Keratinocyte (primary cell): ENCODE measurements at regions not wholly inside any gene's neighbourhood (a gene's known extent, or its start where the extent isn't known, plus 50 kb on each side); places are given as distances from the start of the nearest gene placed in this dataset.

Source experiments
- DNase-seq: peaks from one replicate; pipeline ENCODE4 v3.0.0-alpha.2; 2011; ENCODE audit warnings: low read depth, missing footprints, low spot score
- FAIRE-seq: peaks from 2 replicates; lab custom pipeline; 2011; peaks lifted over from hg19 to GRCh38; lab: Jason Lieb, UNC
- H2AFZ ChIP-seq: 2 replicates; pipeline ENCODE4 v1.6.0; 2012; ENCODE audit warnings: low read length, control low read depth, inconsistent platforms; ENCODE audit not compliant: control insufficient read depth
- H3K27ac ChIP-seq: 2 replicates; pipeline ENCODE4 v1.5.1; 2011; ENCODE audit warnings: low read length; ENCODE audit not compliant: control insufficient read depth, insufficient read depth
- H3K27me3 ChIP-seq: 3 replicates; pipeline ENCODE4 v1.6.0; 2011; ENCODE audit warnings: low read length; ENCODE audit not compliant: control insufficient read depth, insufficient read depth; ENCODE audit errors: extremely low read depth
- H3K36me3 ChIP-seq, 2 experiments: 2 replicates in 1 of 2; 3 replicates in 1 of 2; pipeline ENCODE4 v1.5.1; 2011; ENCODE audit warnings: low read length in 2 of 2, mild to moderate bottlenecking in 1 of 2; ENCODE audit not compliant: control insufficient read depth in 2 of 2, insufficient read depth in 2 of 2; ENCODE audit errors: extremely low read depth in 1 of 2
- H3K4me1 ChIP-seq: 3 replicates; pipeline ENCODE4 v1.5.1; 2011; ENCODE audit warnings: low read length; ENCODE audit not compliant: control insufficient read depth, insufficient read depth; ENCODE audit errors: extremely low read depth
- H3K4me2 ChIP-seq: 3 replicates; pipeline ENCODE4 v1.6.0; 2011; ENCODE audit warnings: low read depth, low read length; ENCODE audit not compliant: control insufficient read depth, insufficient read depth; ENCODE audit errors: extremely low read depth
- H3K4me3 ChIP-seq, 3 experiments: fragments of 200-600 bp in 1 of 3; sonication (generic) in 1 of 3; 2 replicates in 2 of 3; 3 replicates in 1 of 3; pipeline ENCODE4 v1.5.1; 2011 to 2016; ENCODE audit warnings: low read length in 3 of 3, mild to moderate bottlenecking in 3 of 3, control low read depth in 2 of 3, inconsistent platforms in 1 of 3, low read depth in 1 of 3, mixed read lengths in 1 of 3, mixed run types in 1 of 3, moderate library complexity in 1 of 3; ENCODE audit not compliant: control insufficient read depth in 2 of 3, insufficient read depth in 2 of 3; ENCODE audit errors: extremely low read depth in 1 of 3
- H3K79me2 ChIP-seq: 2 replicates; pipeline ENCODE4 v1.6.0; 2012; ENCODE audit warnings: low read length; ENCODE audit not compliant: control insufficient read depth, insufficient read depth
- H3K9ac ChIP-seq: 3 replicates; pipeline ENCODE4 v1.6.0; 2011; ENCODE audit warnings: low read length; ENCODE audit not compliant: control insufficient read depth, insufficient read depth; ENCODE audit errors: extremely low read depth
- H3K9me1 ChIP-seq: 3 replicates; pipeline ENCODE4 v1.6.0; 2011; ENCODE audit warnings: low read length; ENCODE audit not compliant: control insufficient read depth, insufficient read depth; ENCODE audit errors: extremely low read depth
- H3K9me3 ChIP-seq: 2 replicates; pipeline ENCODE4 v1.5.1; 2012; ENCODE audit warnings: low read depth, low read length; ENCODE audit not compliant: control insufficient read depth
- H4K20me1 ChIP-seq: 3 replicates; pipeline ENCODE4 v1.6.0; 2011; ENCODE audit warnings: low read length; ENCODE audit not compliant: control insufficient read depth, insufficient read depth; ENCODE audit errors: extremely low read depth
- CTCF ChIP-seq, 3 experiments: IDR thresholded peaks in 1 of 3; conservative IDR thresholded peaks in 1 of 3; optimal IDR thresholded peaks in 1 of 3; 2 replicates in 2 of 3; 3 replicates in 1 of 3; pipeline versions ENCODE3 to v1.5.1; 2011; ENCODE audit warnings: low read length in 3 of 3, mild to moderate bottlenecking in 3 of 3, moderate library complexity in 2 of 3, control low read depth in 1 of 3, inconsistent platforms in 1 of 3; ENCODE audit not compliant: insufficient read depth in 2 of 3; ENCODE audit errors: extremely low read depth in 1 of 3
- EZH2 ChIP-seq: IDR thresholded peaks from one replicate; pipeline ENCODE4 v1.6.1; 2012; ENCODE audit warnings: inconsistent platforms, mild to moderate bottlenecking, low read length, moderate library complexity
- dilution Hi-C: fragments of 300-500 bp; cut with MboI; formaldehyde crosslinking; loops from one replicate; pipeline ENCODE4 v1.7.0; 2020; ENCODE audit warnings: low sequenced_read_pairs; ENCODE audit not compliant: extremely low pct_ligation_motif_present

- no peak for TF ChIP-seq CTCF (optimal IDR thresholded peaks at IDR 0.05 in 1 of 3, IDR thresholded peaks at IDR 0.05 in 1 of 3, conservative IDR thresholded peaks at IDR 0.05 in 1 of 3; ENCODE audit: extremely low read depth in 1 of 3, insufficient read depth in 2 of 3, low read length in 3 of 3)
- no peak for TF ChIP-seq EZH2
- H3K79me2 ChIP-seq: no peaks in the 10 kb centered on the region
- H3K4me1 ChIP-seq: no peaks in the 10 kb centered on the region
- no peak overlapping the region for H3K4me3 ChIP-seq
- FAIRE-seq (no peak), DNase-seq (no peak)
- no peaks in the 10 kb centered on the region for H4K20me1 ChIP-seq
- H3K4me2 ChIP-seq: no peak overlapping the region
- no peak overlapping the region for H2AFZ ChIP-seq
- H3K9ac ChIP-seq: no peak overlapping the region
- H3K9me1 ChIP-seq: no peaks in the 10 kb centered on the region
- H3K27me3 ChIP-seq: no peaks in the 10 kb centered on the region
- no peak overlapping the region for H3K27ac ChIP-seq
- H3K36me3 ChIP-seq: no peaks in the 10 kb centered on the region
- no peaks in the 10 kb centered on the region for H3K9me3 ChIP-seq
- dilution Hi-C loops: no loop called here
Measured at GRCh38 chrX:113868711-113869110, 715.2 kb upstream of the HTR2C start.

- DNase-seq (no peak), FAIRE-seq (no peak)
- dilution Hi-C loops: no loop called here
Measured at GRCh38 chrX:113868177-113868576, 715.7 kb upstream of the HTR2C start.

More at GRCh38 chrX:113868177-113868576, 715.7 kb upstream of the HTR2C start:
- no peak overlapping the region for H3K4me2 ChIP-seq
- no peaks in the 10 kb centered on the region for H3K27me3 ChIP-seq
- H3K9me3 ChIP-seq: no peaks in the 10 kb centered on the region
- no peaks in the 10 kb centered on the region for H4K20me1 ChIP-seq
- no peak for TF ChIP-seq CTCF (optimal IDR thresholded peaks at IDR 0.05 in 1 of 3, IDR thresholded peaks at IDR 0.05 in 1 of 3, conservative IDR thresholded peaks at IDR 0.05 in 1 of 3; ENCODE audit: extremely low read depth in 1 of 3, insufficient read depth in 2 of 3, low read length in 3 of 3)
- TF ChIP-seq EZH2: no peak
- no peak overlapping the region for H2AFZ ChIP-seq
- no peaks in the 10 kb centered on the region for H3K36me3 ChIP-seq
- H3K9me1 ChIP-seq: no peaks in the 10 kb centered on the region
- H3K9ac ChIP-seq: no peak overlapping the region
- H3K4me3 ChIP-seq: no peak overlapping the region
- no peak overlapping the region for H3K27ac ChIP-seq
- H3K79me2 ChIP-seq: no peaks in the 10 kb centered on the region
- H3K4me1 ChIP-seq: no peaks in the 10 kb centered on the region
